Prostate gland (tissue), 2 donors: ENCODE measurements at regions not wholly inside any gene's neighbourhood (a gene's known extent, or its start where the extent isn't known, plus 50 kb on each side); places are given as distances from the start of the nearest gene placed in this dataset.

Source experiments
- POLR2A ChIP-seq: fragments of 450-650 bp; IDR thresholded peaks from one replicate; pipeline ENCODE4 v1.6.1; 2016; ENCODE audit warnings: antibody characterized with exemption, mild to moderate bottlenecking
- TF ChIP-seq, protein P1 (sequence below), 4 experiments: fragments of 200-600 bp in 2 of 4; fragments of 450-650 bp in 2 of 4; sonication (generic) in 2 of 4; IDR thresholded peaks; 1 replicate in 3 of 4; 2 replicates in 1 of 4; pipeline ENCODE4 v1.5.1; 2016 to 2019; ENCODE audit warnings: antibody characterized with exemption in 4 of 4, mild to moderate bottlenecking in 2 of 4, moderate library complexity in 2 of 4

DNA sequence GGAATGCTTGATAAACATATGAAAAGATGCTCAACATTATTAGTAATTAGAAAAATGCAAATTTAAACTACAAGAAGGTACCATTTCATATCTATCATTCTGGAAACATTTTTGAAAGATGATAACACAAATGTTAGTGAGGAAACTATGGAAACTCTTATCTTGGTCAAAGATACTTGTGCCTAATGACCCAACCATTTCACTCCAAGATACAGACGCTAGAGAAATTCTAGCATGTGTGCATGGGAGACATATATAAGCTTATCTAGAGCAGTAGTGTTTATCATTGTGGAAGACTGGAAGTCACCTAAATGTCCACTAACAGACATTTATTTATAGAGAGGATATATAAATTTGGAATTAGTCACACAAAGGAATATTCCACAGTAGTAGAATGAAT lies 143.1 kb upstream of the HMGA2 start:
- TF ChIP-seq, protein P1, sequence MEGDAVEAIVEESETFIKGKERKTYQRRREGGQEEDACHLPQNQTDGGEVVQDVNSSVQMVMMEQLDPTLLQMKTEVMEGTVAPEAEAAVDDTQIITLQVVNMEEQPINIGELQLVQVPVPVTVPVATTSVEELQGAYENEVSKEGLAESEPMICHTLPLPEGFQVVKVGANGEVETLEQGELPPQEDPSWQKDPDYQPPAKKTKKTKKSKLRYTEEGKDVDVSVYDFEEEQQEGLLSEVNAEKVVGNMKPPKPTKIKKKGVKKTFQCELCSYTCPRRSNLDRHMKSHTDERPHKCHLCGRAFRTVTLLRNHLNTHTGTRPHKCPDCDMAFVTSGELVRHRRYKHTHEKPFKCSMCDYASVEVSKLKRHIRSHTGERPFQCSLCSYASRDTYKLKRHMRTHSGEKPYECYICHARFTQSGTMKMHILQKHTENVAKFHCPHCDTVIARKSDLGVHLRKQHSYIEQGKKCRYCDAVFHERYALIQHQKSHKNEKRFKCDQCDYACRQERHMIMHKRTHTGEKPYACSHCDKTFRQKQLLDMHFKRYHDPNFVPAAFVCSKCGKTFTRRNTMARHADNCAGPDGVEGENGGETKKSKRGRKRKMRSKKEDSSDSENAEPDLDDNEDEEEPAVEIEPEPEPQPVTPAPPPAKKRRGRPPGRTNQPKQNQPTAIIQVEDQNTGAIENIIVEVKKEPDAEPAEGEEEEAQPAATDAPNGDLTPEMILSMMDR (IDR thresholded peaks at IDR 0.05) = no peak
- TF ChIP-seq POLR2A = no peak
